ENCODE measurements at regions not wholly inside any gene's neighbourhood (a gene's known extent, or its start where the extent isn't known, plus 50 kb on each side); places are given as distances from the start of the nearest gene placed in this dataset.

GRCh38 chr20:62527781-62528180 lies 52.0 kb upstream of the GATA5 start:
- no peak for DNase-seq

- no peak for DNase-seq
Observed at GRCh38 chr20:62528983-62529891, 53.4 kb upstream of the GATA5 start.

- no peak for DNase-seq
Observed at GRCh38 chr20:62529896-62530642, 54.3 kb upstream of the GATA5 start.

- DNase-seq: no peak
Observed at GRCh38 chr20:62530643-62531032, 54.8 kb upstream of the GATA5 start.

DNA sequence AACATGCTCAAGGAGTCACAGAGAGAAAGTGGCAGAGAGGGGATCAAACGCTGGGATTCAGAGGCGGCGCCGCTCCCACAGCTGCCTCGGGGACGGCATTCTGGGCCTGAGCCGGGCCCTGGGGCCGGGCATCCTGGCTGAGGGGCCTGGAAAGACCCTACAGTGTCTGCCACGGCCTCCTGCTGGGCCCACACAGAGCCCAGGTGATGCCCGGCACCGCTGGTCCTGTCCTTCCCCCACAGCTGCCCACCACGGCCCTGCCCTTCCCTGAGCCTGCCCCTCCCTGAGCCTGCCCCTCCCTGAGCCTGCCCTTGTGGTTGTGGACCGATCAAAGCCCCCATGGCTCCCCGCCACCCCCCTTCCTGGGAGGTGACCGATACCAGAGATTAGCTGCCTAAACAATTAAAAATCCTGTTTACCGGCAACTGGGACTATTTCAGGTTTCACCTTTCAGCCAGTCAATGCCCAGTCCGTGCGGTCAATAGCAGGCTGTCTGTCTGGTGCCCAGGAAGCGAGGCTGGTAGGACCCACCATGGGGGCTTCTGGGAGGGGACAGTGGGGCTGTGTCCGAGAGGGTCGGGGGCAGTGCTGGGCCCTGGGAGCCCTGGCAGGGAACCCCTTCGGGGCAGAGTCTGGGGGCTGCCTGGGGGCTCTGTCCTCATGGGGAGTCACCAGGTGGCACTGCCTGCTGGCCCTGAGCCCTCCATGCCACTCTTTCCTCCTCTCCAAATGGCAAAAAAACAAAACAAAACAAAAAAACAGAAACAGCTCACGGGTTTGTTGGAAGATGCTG lies 55.4 kb upstream of the GATA5 start:
- DNase-seq: no peak

- DNase-seq: no peak
Observed at GRCh38 chr20:62532921-62533320, 57.1 kb upstream of the GATA5 start.

- no peak for DNase-seq
Observed at GRCh38 chr20:62533591-62534495, 58.0 kb upstream of the GATA5 start.

- no peak for DNase-seq
Observed at GRCh38 chr20:62534526-62535221, 58.9 kb upstream of the GATA5 start.

DNA sequence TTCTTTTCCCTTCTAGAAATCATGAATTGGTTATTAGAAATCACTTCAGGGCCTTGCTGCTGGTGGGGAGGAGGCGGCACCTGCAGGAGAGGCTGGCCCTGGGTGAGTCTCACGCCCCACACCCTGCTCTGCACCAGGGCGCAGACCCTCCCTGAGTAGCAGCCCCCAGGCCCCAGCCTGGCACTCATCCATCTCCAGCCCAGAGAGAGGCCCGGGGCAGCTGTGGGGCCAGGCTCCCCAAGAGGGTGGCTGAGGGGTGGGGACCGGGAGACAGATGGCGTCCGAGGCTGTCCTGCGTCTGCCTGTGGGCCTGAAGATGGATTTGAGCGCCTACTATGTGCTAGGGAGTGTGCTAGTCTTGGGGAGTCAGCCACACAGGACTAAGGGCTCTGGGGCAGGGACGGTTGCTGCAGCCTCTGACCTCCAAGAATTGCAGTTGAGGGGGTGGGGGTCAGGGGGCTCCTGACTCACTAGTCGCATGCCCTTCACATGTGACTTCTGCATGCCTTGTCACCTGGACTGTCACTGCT lies 59.6 kb upstream of the GATA5 start:
- no peak for DNase-seq

DNA sequence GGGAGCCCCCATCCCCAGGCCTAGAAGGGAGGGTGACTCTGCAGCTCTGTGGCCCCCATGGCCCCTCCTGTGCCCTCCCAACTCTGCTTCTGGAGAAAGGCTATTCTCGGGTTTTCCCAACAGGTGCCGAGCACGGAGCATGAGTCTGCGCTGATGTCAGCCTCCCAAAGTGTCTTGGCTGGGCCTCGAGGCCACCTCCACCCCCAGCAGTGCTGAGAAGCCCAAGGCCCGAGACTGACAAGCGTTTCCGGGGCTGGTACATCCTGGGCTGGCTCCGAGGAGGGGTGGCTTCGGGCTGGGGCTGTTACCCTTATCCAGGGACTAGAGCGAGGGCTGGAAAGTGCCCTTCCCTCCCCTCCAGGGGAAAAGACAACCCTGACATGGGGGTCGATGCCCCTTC lies 60.2 kb upstream of the GATA5 start:
- DNase-seq: no peak

DNA sequence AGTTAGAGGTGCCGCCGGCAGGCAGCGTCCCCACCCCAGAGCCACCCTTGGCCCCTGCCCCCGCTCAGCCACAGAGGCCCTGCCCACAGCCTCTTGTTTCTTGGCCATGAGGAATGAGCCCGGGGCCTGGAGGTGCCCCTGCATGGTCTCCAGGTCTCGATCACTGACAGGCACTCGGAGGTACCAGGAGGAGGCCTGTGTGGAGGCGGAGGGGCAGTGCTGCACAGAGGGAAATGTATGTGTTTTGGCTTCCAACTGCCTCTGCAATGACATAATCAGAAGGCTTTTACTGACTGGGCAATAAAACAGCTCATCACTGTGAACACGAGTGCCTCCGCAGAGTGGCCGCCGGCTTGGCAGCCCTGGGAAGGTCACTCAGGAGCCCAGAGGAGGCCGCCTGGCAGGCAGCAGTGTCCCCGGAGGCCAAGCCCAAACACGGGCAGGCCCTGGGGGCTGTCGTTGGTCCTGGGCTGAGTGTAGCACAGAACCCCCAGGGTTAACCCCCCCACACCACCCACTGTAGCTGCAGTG lies 61.1 kb upstream of the GATA5 start:
- no peak for DNase-seq

DNA sequence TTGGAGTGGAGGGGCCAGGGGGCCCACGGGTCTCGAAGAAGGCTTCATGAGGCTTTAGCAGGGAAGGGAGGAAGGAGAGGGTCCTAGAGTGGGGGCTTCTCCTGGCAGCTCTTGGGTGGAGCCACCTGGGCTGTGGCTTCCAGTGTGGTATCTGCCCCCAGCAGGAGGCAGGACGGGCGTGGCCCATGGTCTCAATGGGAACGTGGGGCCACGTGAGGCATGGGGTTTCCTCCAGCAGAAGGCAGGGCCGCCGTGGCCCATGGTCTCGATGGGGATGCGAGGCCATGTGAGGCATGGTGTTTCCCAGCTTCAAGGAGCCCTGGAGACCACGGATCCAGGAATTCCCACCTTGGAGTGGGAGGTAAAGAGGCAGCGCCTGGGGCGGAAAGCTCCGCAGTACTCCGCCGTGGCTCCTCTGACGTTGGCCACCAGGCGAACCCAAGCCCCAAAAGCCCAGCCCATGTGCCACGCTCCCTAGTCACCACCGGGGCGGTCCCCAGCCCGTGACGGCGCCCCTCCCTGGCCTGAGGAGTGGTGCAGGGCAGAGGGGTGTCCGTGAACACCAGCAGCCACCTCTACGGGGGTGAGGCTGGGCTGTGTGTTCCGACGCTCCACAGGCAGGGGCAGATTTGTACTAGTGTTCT lies 62.0 kb upstream of the GATA5 start:
- no peak for DNase-seq

GRCh38 chr20:62539198-62540045 lies 63.6 kb upstream of the GATA5 start:
- DNase-seq: no peak

GRCh38 chr20:62540504-62540903 lies 64.7 kb upstream of the GATA5 start:
- no peak for DNase-seq

GRCh38 chr20:62542862-62543261 lies 67.1 kb upstream of the GATA5 start:
- no peak for DNase-seq

DNA sequence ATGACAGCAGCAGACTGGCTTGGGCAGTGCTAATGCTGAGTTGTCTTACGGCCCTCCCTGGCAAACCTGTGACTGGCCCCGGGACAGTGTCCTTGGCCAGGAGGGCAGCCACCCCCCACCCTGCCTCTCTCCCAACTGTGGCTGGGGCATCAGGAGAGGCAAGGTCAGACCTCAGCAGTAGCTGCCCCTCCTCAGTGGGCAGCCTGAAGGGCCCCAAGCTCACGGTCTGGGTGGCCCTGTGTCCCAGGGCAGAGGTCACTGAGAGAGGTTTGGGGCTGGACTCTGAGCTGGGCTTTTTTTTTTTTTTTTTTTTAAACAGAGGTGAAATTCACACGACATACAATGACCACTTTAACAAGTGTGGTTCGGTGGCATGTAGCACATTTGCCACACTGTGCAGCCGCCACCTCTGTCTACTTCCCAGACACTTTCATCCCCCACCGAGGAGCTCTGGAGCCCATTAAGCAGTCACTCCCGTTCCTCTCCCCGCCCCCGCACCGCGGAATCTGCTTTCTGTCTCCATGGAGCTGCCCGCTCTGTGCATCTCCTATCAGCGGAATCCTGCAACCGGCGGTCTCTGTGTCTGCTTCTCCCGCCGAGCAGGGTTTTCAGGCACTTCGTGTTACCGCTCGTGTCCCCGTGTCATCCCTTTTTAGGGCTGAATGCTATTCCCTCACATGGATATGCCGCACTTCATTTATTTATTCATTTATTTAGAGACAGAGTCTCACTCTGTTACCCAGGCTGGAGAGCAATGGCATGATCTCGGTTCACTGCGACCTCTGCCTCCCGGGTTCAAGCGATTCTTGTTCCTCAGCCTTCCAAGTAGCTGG lies 67.9 kb upstream of the GATA5 start:
- DNase-seq: no peak

DNA sequence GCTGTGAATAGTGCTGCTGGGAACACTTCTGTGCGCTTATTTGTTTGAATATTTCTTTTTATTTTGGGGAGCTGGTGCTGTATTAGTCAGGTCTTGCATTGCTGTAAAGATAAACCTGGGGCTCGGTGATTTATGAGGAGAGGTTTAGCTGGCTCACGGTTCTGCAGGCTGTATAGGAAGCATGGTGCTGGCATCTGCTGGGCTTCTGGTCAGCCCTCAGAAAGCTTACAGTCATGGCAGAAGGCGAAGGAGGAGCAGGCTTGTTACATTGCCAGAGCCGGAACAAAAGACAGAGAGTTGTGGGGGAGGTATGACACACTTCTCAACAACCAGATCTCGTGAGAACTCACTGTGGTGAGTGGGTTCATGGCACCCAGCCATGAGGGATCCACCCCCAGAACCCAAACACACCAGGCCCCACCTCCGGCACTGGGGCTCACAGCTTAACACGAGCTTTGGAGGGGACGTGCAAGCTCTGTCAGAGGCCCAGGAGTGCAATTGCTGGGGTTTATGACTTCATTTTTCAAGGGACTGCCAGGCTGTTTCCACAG lies 68.8 kb upstream of the GATA5 start:
- no peak for DNase-seq

DNA sequence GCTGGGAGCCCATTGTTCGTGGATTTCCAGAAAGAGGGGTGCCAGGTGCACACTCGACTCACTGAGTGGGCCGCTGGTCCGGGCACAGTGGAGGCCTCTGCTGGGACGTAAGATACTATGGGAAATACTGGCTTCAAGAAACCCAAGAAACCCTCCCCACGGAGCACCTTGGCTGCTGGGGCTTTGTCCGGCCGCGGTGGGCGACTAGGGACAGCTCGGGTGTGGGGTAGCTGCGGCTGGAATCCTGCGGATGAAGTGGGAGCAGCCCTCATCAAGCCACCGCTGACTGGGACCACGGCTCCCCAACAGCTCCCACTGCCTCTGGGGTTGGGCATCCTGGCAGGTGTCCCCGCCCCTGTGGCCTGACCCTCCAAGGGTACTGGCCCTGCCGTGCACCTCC lies 69.5 kb upstream of the GATA5 start:
- no peak for DNase-seq

All from SW 1271 (cell line).